ENCODE measurements at regions not wholly inside any gene's neighbourhood (a gene's known extent, or its start where the extent isn't known, plus 50 kb on each side); places are given as distances from the start of the nearest gene placed in this dataset.

GRCh38 chr9:1676771-1677170 lies 338.4 kb upstream of the SMARCA2 start:
- no peak for TF ChIP-seq POLR2A (IDR thresholded peaks at IDR 0.05)
- TF ChIP-seq EP300 (IDR thresholded peaks at IDR 0.05; ENCODE audit: low read depth) = no peak

Data from transverse colon (tissue), 1 donor.